Naive thymus-derived CD4-positive, alpha-beta T cell (primary cell): ENCODE measurements at regions not wholly inside any gene's neighbourhood (a gene's known extent, or its start where the extent isn't known, plus 50 kb on each side); places are given as distances from the start of the nearest gene placed in this dataset.
"Not testable (repeated sequence)": the region's sequence is repeated elsewhere in the genome, so short reads cannot be mapped to it uniquely, and the experiment has no call there.

ENCODE experiments used
- ATAC-seq: fragments of 150-1000 bp; cut with Tn5 transposase; 2 replicates; pipeline ENCODE4 v1.10.0; 2021; ENCODE audit warnings: mild to moderate bottlenecking, moderate library complexity
- CTCF ChIA-PET: fragments of 350-600 bp; sonication (Branson Sonifier 250); formaldehyde crosslinking; loops from one replicate; lab custom pipeline; 2021; ENCODE audit warnings: antibody characterized with exemption; lab: Charles Lee
- POLR2A ChIA-PET: fragments of 350-600 bp; sonication (Branson Sonifier 250); formaldehyde crosslinking; loops from one replicate; lab custom pipeline; 2021; ENCODE audit warnings: antibody characterized with exemption, inconsistent platforms; lab: Charles Lee
- DNase-seq, 9 donors: peaks; one replicate each; pipeline versions ENCODE4 v3.0.0 to v3.0.0-alpha.2; 2020 to 2022; ENCODE audit warnings: mixed read lengths in 1 of 9
- H3K27ac ChIP-seq: one replicate; pipeline ENCODE4 v1.7.0; 2013; ENCODE audit warnings: mild to moderate bottlenecking, low read depth, low read length, moderate library complexity
- H3K27me3 ChIP-seq, 2 donors: one replicate each; pipeline ENCODE4 v1.7.0; 2013; ENCODE audit warnings: low read length in 2 of 2, mild to moderate bottlenecking in 2 of 2, moderate library complexity in 2 of 2; ENCODE audit not compliant: control insufficient read depth in 2 of 2, insufficient read depth in 2 of 2
- H3K36me3 ChIP-seq, 3 experiments: 1 replicate in 2 of 3; 2 replicates in 1 of 3; pipeline ENCODE4 v1.7.0; 2013; ENCODE audit warnings: low read length in 3 of 3, mild to moderate bottlenecking in 3 of 3, moderate library complexity in 1 of 3; ENCODE audit not compliant: insufficient read depth in 3 of 3, control insufficient read depth in 2 of 3
- H3K4me1 ChIP-seq, 2 donors: one replicate each; pipeline ENCODE4 v1.7.0; 2013; ENCODE audit warnings: low read length in 2 of 2, mild to moderate bottlenecking in 2 of 2, moderate library complexity in 1 of 2; ENCODE audit not compliant: control insufficient read depth in 2 of 2, insufficient read depth in 2 of 2
- H3K4me3 ChIP-seq: 2 replicates; pipeline ENCODE4 v1.7.0; 2013; ENCODE audit warnings: mild to moderate bottlenecking, low read length
- H3K9me3 ChIP-seq, 3 experiments: 1 replicate in 2 of 3; 2 replicates in 1 of 3; pipeline ENCODE4 v1.7.0; 2013; ENCODE audit warnings: low read length in 3 of 3; ENCODE audit not compliant: control insufficient read depth in 2 of 3
- H3K27ac Mint-ChIP-seq, 9 donors: one replicate each; pipeline ENCODE4 v1.8.0; 2020 to 2022; ENCODE audit warnings: mixed read lengths in 9 of 9, mild to moderate bottlenecking in 8 of 9, moderate library complexity in 5 of 9, inconsistent platforms in 2 of 9
- H3K27me3 Mint-ChIP-seq, 5 donors: one replicate each; pipeline ENCODE4 v1.8.0; 2021 to 2022; ENCODE audit warnings: mixed read lengths in 5 of 5, mild to moderate bottlenecking in 1 of 5
- H3K36me3 Mint-ChIP-seq, 5 donors: one replicate each; pipeline ENCODE4 v1.8.0; 2020 to 2022; ENCODE audit warnings: mixed read lengths in 5 of 5, mild to moderate bottlenecking in 3 of 5, inconsistent platforms in 1 of 5
- H3K4me1 Mint-ChIP-seq, 7 donors: one replicate each; pipeline ENCODE4 v1.8.0; 2020 to 2022; ENCODE audit warnings: mixed read lengths in 7 of 7, mild to moderate bottlenecking in 3 of 7, inconsistent platforms in 1 of 7
- H3K4me3 Mint-ChIP-seq, 10 donors: one replicate each; pipeline ENCODE4 v1.8.0; 2020 to 2022; ENCODE audit warnings: mild to moderate bottlenecking in 10 of 10, mixed read lengths in 10 of 10, moderate library complexity in 6 of 10, inconsistent platforms in 2 of 10
- H3K9me3 Mint-ChIP-seq, 11 donors: one replicate each; pipeline ENCODE4 v1.8.0; 2020 to 2022; ENCODE audit warnings: mixed read lengths in 11 of 11, mild to moderate bottlenecking in 4 of 11, inconsistent platforms in 1 of 11, moderate library complexity in 1 of 11
- intact Hi-C, 2 donors: fragments of 100-400 bp; cut with micrococcal nuclease; formaldehyde crosslinking; loops; one replicate each; pipeline ENCODE4 v1.15.1; 2023

DNA sequence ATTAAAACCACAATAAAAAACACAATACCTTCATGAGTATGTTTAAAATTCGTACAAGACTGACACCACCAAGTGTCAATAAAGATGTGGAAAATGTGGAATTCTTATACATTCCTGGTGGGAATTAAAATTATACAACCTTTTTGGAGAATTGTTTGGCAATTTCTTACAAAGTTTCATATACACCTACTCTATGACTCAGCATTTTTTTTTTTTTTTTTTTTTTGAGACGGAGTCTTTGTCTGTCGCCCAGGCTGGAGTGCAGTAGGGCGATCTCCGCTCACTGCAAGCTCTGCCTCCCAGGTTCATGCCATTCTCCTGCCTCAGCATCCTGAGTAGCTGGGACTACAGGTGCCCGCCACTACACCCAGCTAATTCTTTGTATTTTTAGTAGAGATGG, 212.5 kb upstream of the PIEZO2 start:
- ATAC-seq, H3K27me3 ChIP-seq, H3K36me3 ChIP-seq, H3K27ac Mint-ChIP-seq, H3K4me3 Mint-ChIP-seq, intact Hi-C loops, H3K27me3 Mint-ChIP-seq, H3K9me3 ChIP-seq, H3K36me3 Mint-ChIP-seq, H3K4me1 ChIP-seq, POLR2A ChIA-PET, H3K9me3 Mint-ChIP-seq, DNase-seq, CTCF ChIA-PET, H3K4me3 ChIP-seq, H3K4me1 Mint-ChIP-seq, H3K27ac ChIP-seq: not testable (repeated sequence)

DNA sequence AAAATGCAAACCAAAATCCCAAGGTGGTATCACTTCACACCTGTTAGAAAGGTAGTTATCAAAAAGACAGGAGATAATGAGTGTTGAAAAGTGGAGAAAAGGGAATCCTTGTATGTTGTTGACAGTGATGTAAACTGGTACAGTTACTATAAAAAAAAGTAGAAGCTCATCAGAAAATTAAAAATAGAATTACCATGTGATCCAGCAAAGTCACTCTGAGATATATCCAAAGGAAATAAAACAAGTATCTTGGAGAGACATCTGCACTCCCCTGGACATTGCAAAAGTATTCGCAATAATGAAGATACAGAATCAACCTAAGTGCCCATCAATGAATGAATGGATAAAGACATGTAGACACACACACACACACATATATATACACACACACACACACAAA, 208.3 kb upstream of the PIEZO2 start:
- peaks cover 0 to 4% (median 0%) of the 10 kb centered on the region in 11 donors for H3K9me3 Mint-ChIP-seq
- CTCF ChIA-PET = no interaction called here
- no peak overlapping the region for H3K4me3 Mint-ChIP-seq
- DNase-seq = no peak
- H3K4me1 ChIP-seq = no peaks in the 10 kb centered on the region
- no peak overlapping the region for H3K27ac ChIP-seq
- intact Hi-C loops = no loop called here
- no peaks in the 10 kb centered on the region for H3K9me3 ChIP-seq
- H3K4me1 Mint-ChIP-seq = no peaks in the 10 kb centered on the region
- POLR2A ChIA-PET = no interaction called here
- H3K27ac Mint-ChIP-seq = no peak overlapping the region
- no peak for ATAC-seq
- H3K27me3 Mint-ChIP-seq = no peaks in the 10 kb centered on the region
- H3K36me3 Mint-ChIP-seq = no peaks in the 10 kb centered on the region
- H3K36me3 ChIP-seq = no peaks in the 10 kb centered on the region
- H3K4me3 ChIP-seq = no peak overlapping the region
- H3K27me3 ChIP-seq = no peaks in the 10 kb centered on the region

DNA sequence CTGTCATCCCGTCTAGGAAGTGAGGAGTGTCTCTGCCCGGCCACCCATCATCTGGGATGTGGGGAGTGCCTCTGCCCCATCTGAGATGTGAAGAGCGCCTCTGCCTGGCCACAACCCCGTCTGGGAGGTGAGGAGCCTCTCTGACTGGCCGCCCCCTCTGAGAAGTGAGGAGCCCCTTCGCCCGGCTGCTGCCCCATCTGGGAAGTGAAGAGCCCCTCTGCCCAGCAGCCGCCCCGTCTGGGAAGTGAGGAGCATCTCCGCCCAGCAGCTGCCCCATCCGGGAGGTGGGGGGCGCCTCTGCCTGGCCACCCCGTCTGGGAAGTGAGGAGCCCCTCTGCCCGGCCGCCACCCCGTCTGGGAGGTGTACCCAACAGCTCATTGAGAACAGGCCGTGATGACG, 195.2 kb upstream of the PIEZO2 start:
- H3K36me3 ChIP-seq, H3K27me3 Mint-ChIP-seq, H3K9me3 ChIP-seq, H3K27ac ChIP-seq, H3K4me1 ChIP-seq, H3K36me3 Mint-ChIP-seq, H3K4me3 ChIP-seq, intact Hi-C loops, H3K27ac Mint-ChIP-seq, ATAC-seq, DNase-seq, CTCF ChIA-PET, H3K27me3 ChIP-seq, POLR2A ChIA-PET, H3K4me3 Mint-ChIP-seq, H3K4me1 Mint-ChIP-seq: not testable (repeated sequence)
- H3K9me3 Mint-ChIP-seq = peaks cover 3 to 42% (median 14%) of the 10 kb centered on the region in 11 donors

DNA sequence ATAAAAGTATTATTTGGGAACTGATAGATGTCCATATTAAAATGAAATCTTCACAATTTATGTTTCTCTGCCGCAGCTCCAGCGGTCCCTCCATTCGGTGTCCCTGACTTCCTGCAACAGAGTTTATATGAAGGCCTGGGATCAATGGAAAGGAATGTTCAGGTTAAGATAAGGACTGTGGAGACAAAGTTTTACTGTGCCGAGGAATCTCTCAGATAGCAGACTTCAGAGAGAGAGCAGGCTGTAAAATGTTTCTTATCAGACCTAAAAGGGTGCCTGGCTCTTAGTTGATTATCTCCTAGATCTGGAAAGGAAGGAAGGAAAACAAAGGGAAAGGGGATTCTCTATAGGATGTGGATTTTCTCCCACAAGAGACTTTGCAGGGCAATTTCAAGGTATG, 193.7 kb upstream of the PIEZO2 start:
- H3K27me3 Mint-ChIP-seq = peaks cover 0 to 10% (median 0%) of the 10 kb centered on the region in 5 donors
- Histone ChIP-seq H3K27ac (no peak overlapping the region), H3K27me3 (no peaks in the 10 kb centered on the region), H3K36me3 (no peaks in the 10 kb centered on the region), H3K4me3 (no peak overlapping the region), H3K4me1 (no peaks in the 10 kb centered on the region), H3K9me3 (no peaks in the 10 kb centered on the region)
- H3K9me3 Mint-ChIP-seq = peaks cover 3 to 32% (median 12%) of the 10 kb centered on the region in 11 donors
- intact Hi-C loops = no loop called here
- no peak for DNase-seq
- peaks cover 0 to 3% (median 0%) of the 10 kb centered on the region in 5 donors for H3K36me3 Mint-ChIP-seq
- H3K4me1 Mint-ChIP-seq = no peaks in the 10 kb centered on the region
- H3K27ac Mint-ChIP-seq = no peak overlapping the region
- ATAC-seq = no peak
- CTCF ChIA-PET = interaction anchor here (0.6 kb wide), 1 partner anchor 8 kb away, joined by 3 read pairs; no protein-coding TSS in a partner anchor
- POLR2A ChIA-PET = no interaction called here
- H3K4me3 Mint-ChIP-seq = no peak overlapping the region

DNA sequence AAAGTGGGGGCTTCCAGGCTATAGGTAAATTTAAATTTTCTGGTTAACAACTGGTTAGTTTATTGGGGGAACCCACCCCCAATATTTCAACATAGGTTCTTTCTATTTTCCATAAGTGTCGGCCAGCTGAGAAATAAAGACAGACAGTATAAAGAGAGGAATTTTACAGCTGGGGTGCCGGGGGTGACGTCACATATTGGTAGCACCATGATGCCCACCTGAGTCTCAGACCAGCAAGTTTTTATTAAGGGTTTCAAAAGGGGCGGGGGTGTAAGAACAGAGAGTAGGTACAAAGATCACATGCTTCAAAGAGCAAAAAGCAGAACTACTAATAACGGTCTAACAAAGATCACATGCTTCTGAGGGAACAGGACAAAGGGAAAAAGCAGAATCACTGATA, 192.7 kb upstream of the PIEZO2 start:
- H3K4me1 Mint-ChIP-seq, POLR2A ChIA-PET, H3K36me3 Mint-ChIP-seq, H3K36me3 ChIP-seq, H3K27ac Mint-ChIP-seq, H3K27ac ChIP-seq, H3K27me3 ChIP-seq, intact Hi-C loops, H3K9me3 ChIP-seq, H3K4me1 ChIP-seq, H3K4me3 ChIP-seq, DNase-seq, ATAC-seq, CTCF ChIA-PET, H3K4me3 Mint-ChIP-seq: not testable (repeated sequence)
- peaks cover 2 to 24% (median 12%) of the 10 kb centered on the region in 11 donors for H3K9me3 Mint-ChIP-seq
- peaks cover 0 to 10% (median 0%) of the 10 kb centered on the region in 5 donors for H3K27me3 Mint-ChIP-seq

DNA sequence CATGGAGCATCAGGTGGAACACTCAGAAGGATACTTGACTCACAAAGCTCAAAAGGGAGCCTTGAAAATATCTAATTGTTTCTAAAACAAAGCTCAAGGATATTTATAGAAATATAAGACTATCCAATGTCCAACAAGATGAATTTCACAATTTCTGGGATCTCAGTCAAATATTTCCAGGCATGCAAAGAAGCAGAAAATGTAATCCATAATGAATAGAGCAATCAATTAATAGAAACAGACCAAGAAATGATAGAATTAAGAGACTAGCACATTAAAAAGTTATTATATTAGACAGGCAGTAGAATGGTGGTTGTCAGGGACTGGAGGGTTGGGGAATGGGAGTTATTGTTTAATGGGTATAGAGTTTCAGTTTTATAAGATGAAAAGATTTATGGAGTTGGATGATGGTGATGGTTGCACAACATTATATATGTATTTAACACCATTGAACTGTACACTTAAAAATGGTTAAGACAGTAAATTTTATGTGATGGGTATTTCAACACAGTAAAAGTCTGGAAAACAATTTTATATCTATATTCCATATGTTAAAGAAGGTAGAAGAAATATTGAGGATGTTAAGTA, 189.9 kb upstream of the PIEZO2 start:
- Mint-ChIP-seq H3K36me3 (peaks cover 0 to 3% (median 0%) of the 10 kb centered on the region in 5 donors), H3K4me1 (no peaks in the 10 kb centered on the region), H3K4me3 (no peak overlapping the region), H3K27ac (no peak overlapping the region), H3K9me3 (peaks cover 2 to 24% (median 10%) of the 10 kb centered on the region in 11 donors), H3K27me3 (peaks cover 0 to 28% (median 0%) of the 10 kb centered on the region in 5 donors)
- Histone ChIP-seq H3K4me3 (no peak overlapping the region), H3K27ac (no peak overlapping the region), H3K9me3 (no peaks in the 10 kb centered on the region), H3K27me3 (no peaks in the 10 kb centered on the region), H3K36me3 (no peaks in the 10 kb centered on the region), H3K4me1 (no peaks in the 10 kb centered on the region)
- ChIA-PET POLR2A (no interaction called here), CTCF (no interaction called here)
- DNase-seq (no peak), ATAC-seq (no peak)
- intact Hi-C loops = no loop called here

DNA sequence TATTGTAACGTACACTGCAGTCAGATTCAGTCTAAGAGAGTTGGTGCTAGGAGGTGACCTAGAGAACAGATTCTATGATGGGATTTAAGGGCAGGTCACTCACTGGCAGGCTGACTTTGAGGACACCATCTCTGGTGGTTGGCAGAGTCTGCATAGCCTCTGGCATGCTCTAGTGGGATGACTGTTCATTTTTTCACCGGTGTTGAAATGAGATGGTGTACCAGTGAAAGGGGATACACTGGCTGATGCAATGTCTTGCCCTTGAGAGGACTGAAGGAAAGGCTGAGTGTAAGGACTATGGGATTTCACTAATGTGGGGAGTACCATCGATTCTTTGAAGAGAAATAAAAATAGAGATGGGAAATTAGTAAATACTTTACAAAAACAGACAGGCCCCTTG, 186.9 kb upstream of the PIEZO2 start:
- intact Hi-C loops = no loop called here
- no peaks in the 10 kb centered on the region for H3K36me3 ChIP-seq
- no peaks in the 10 kb centered on the region for H3K27me3 ChIP-seq
- H3K4me3 ChIP-seq = no peak overlapping the region
- Mint-ChIP-seq H3K4me3 (no peak overlapping the region), H3K27me3 (peaks cover 0 to 28% (median 3%) of the 10 kb centered on the region in 5 donors), H3K4me1 (no peaks in the 10 kb centered on the region), H3K36me3 (no peaks in the 10 kb centered on the region), H3K27ac (no peak overlapping the region), H3K9me3 (peaks cover 0 to 10% (median 0%) of the 10 kb centered on the region in 11 donors)
- no peak for ATAC-seq
- H3K4me1 ChIP-seq = no peaks in the 10 kb centered on the region
- no peak for DNase-seq
- ChIA-PET POLR2A (no interaction called here), CTCF (no interaction called here)
- no peak overlapping the region for H3K27ac ChIP-seq
- H3K9me3 ChIP-seq = no peaks in the 10 kb centered on the region
